NCI-H82 treated with DMSO at 0.1 percent for 48 hours (cell line): ENCODE measurements at regions not wholly inside any gene's neighbourhood (a gene's known extent, or its start where the extent isn't known, plus 50 kb on each side); places are given as distances from the start of the nearest gene placed in this dataset.

ENCODE experiments used
- DNase-seq: peaks from one replicate; lab custom pipeline; 2025; ENCODE audit not compliant: unreplicated experiment; lab: John Stamatoyannopoulos, UW

DNA sequence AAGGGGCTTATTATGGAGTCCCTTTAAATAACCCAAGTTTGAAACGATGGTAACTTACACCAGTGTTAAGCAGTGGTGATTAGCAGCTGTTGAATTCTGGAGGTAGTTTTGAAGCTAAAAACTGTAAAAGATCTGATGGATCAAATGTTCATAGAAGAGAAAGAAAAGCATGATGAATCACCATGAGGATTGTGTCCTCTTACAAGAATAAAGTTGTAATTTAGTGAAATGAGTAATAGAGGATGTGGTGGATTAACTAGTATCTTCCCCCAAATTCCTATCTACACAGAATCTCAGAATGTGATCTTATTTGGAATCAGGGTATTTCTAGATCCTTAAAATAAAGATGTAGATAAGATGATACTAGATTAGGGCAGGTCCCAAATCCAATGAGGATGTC is 1138.2 kb upstream of the TMEFF2 start:
- no peak for DNase-seq

DNA sequence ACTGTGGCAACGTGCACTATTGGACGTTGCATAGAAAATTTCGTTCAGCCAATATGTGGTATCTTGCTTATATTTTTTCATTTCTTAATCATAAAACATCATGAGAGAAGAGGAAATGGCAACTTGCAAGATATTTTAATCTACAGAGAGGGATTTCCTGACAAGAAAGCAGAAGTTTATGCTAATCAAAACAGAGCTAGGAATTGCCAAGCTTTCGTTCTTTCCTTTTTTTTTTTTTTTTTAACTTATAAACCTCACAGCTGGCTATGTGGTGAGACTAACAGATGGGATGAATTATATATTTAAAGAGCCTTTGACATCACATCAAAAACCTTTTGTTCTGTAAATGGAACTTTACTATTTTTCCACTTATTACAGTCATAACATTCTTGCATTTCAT is 1136.9 kb upstream of the TMEFF2 start:
- DNase-seq: no peak

- no peak for DNase-seq
These were observed 1131.6 kb upstream of the TMEFF2 start for GRCh38 chr2:193326296-193326695.

GRCh38 chr2:193315428-193316091 is 1120.8 kb upstream of the TMEFF2 start:
- no peak for DNase-seq

DNA sequence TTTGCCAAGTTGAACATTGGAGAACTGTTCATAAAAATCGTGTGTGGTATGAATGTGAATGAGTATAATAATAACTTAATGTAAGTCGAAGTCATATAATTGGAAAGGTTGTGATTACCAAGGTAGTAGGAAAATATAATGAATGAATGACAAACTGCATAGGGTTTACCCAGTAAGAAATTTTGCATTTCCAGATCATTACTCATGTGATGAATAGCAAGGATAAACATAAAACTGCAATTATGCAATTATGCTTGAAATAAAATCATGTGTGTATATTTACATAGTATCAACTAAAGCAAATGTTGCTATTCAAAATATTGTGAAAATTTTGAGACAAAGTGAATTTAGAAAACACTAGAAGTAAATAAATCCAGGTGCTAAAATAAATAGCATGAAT is 1108.7 kb upstream of the TMEFF2 start:
- no peak for DNase-seq

DNA sequence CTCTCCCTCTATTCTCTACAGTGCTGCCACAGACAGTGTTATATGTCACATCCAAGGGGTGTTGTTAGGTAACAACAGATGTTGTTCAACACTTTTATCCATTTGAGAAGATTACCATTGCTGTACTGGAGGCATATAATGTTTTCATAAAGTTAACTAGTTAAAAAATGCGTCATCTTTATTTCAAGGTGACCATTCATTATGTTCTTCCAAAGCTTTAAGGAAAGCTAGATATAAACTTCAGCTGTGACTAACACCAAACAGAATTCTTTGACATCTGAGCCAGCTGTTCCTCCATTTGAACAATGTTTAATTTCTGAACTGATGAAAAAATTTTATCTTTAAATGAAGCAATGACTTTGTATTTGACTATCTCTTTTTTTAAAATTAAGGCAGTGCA is 1099.6 kb upstream of the TMEFF2 start:
- DNase-seq: no peak

DNA sequence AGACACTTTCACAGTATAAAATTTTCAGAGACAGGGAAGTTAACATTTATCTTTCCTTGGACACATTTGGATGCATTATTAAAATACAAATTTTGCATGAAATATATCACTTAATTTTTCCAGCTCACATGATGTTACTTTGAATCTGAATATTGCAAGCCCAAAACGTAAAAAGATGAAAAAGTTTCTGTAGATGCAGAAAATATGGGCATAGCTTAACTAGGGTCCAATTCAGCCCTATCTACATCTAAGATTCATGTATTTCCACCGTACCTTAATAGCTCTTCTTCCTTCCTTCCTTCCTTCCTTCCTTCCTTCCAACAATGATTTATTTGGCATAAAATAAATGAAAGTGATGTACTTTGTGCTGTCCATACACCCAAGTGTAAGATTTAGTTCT is 1084.6 kb upstream of the TMEFF2 start:
- no peak for DNase-seq

DNA sequence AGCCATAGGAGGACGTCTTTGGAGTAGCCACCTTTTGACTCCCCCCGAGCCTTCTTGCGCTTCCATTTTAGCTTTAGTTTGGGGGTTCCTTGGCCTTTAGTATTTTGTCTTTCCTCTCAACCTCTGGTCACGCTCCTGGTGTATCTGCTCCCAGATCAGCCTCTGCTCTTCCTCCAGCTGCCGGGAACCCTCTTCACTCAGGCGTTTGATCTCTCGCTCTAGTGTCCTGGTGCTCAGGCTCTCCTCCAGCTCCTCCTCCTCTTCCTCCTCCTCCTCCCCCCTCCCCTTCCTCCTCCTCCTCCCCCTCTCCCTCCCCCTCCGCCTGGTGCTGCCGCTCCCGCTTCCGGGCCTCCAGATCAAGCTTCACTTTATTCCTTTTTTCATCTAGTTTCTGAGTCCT is 1082.3 kb upstream of the TMEFF2 start:
- no peak for DNase-seq

- no peak for DNase-seq
These were observed 1081.8 kb upstream of the TMEFF2 start for GRCh38 chr2:193276560-193276959.

- DNase-seq: no peak
These were observed 1081.3 kb upstream of the TMEFF2 start for GRCh38 chr2:193276069-193276468.

- no peak for DNase-seq
These were observed 1077.3 kb upstream of the TMEFF2 start for GRCh38 chr2:193272011-193272410.

DNA sequence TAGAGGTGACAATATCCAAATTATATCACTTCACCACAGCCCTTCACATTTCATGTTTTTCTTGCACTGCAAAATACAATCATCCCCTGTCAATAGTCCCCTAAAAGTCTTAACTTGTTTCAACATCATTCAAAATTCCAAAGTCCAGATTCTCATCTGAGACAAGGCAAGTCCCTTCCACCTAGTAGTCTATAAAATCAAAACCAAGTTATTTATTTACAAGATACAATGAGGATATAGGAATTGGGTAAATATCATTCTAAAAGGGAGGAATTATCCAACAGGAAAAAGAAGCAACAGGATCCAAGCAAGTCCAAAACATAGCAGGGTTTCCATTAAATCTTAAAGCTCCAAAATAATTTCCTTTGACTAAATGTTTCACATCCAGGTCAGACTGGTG is 1076.1 kb upstream of the TMEFF2 start:
- DNase-seq: no peak

DNA sequence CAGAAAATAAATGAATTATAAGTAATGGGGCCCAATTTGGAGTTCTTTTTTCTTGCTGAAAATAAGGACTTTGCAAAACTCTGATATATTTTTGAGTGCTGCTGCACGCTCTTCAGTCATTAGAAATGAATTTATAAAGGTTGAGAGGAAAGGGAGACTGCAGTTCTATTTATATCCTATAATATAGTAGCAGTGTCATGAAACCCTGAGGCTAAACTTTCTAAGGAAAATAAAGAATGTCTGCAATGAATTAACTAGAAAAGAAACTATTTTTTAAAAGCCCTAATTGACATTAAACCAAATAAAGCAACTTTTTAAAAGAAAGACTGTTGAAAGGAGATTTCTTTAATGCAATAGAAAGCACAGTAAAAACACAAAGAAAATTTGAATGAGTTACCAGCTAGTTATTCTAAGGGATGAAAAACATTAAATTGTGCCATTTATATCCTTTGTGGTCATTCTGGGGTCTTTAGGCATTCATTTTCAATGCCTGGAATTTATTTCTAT is 1072.8 kb upstream of the TMEFF2 start:
- no peak for DNase-seq

GRCh38 chr2:193253014-193253530 is 1058.3 kb upstream of the TMEFF2 start:
- DNase-seq: no peak

DNA sequence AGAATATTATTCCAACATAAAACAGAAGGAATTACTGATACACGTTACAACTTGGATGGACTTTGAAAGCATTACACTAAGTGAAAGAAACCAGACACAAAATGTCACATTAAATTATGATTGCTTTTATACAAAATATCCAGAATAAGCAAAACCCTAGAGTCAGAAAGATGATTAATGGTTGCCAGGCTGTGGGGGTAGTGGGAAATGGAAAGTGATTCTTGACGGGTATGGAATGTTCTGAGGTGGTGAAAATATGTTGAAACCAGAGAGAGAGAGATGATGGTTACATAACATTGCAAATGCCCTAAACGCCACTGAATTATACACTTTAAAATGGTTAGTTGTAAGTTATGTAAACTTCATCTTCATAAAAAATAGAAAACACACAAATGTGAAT is 1057.2 kb upstream of the TMEFF2 start:
- no peak for DNase-seq

- DNase-seq: no peak
These were observed 1055.7 kb upstream of the TMEFF2 start for GRCh38 chr2:193250389-193250788.

DNA sequence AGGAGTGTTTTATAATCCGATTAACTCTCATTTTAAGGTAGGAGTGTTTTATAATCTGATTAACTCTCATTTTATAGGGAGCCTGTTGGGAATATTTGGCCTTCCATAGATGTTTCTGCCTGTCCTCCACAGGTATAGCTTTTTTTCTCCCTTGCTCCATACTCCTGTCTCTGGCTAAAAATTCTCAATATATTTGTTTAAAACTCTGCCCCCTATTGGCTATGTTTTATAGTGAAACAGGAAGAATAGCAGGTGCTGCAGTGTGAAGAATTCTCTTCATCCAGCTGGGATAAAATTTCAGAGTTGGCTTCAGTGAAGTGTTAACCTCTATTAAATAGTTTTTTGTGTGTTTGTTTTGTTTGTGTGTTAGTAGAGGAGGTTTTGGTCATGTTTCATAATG is 1046.0 kb upstream of the TMEFF2 start:
- no peak for DNase-seq

GRCh38 chr2:193231634-193232033 is 1036.9 kb upstream of the TMEFF2 start:
- DNase-seq: no peak

- no peak for DNase-seq
These were observed 1033.5 kb upstream of the TMEFF2 start for GRCh38 chr2:193228276-193228675.

DNA sequence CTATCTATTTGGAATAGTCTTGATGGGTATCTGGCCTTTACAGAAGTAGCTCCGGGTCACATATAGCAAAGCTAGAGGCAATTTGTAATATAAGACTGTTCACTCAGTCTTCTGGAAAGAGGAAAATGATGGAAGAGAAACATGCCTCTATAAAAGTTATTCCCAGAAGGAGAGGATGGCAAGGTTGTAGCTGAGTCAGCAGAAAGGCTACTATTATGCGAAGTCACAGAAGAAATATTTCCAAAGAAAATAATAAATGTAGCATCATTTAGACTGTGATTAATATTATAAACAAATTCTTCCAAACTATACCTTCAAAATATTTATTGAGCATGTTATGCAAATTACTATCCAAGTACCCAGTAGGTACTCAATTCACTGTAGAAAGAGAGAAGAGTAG is 1027.7 kb upstream of the TMEFF2 start:
- no peak for DNase-seq

GRCh38 chr2:193219413-193219812 is 1024.7 kb upstream of the TMEFF2 start:
- no peak for DNase-seq

DNA sequence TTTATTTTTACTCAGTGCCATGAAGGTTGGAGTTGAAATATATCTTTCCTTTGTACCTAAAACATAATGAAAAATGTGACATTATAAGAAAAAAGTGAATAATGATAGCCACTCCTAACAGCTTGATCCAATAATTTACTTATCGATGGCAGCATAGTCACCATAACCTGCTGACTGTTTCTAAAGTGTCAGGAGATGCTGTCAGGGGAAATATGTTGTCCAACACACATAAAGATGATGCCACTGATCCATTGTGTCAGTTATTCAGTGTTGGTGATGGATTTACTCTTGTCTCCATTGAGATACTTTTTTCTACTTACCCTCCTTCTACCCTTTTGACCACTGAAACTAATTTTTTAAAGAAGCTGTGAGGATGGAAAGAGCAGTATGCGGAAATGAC is 1006.9 kb upstream of the TMEFF2 start:
- no peak for DNase-seq

- no peak for DNase-seq
These were observed 1004.6 kb upstream of the TMEFF2 start for GRCh38 chr2:193199322-193199721.
